NCI-H2171 (cell line): ENCODE measurements at regions not wholly inside any gene's neighbourhood (a gene's known extent, or its start where the extent isn't known, plus 50 kb on each side); places are given as distances from the start of the nearest gene placed in this dataset.
"Not testable (repeated sequence)": the region's sequence is repeated elsewhere in the genome, so short reads cannot be mapped to it uniquely, and the experiment has no call there.

ENCODE experiments used
- DNase-seq: peaks from one replicate; lab custom pipeline; 2025; lab: John Stamatoyannopoulos, UW

DNA sequence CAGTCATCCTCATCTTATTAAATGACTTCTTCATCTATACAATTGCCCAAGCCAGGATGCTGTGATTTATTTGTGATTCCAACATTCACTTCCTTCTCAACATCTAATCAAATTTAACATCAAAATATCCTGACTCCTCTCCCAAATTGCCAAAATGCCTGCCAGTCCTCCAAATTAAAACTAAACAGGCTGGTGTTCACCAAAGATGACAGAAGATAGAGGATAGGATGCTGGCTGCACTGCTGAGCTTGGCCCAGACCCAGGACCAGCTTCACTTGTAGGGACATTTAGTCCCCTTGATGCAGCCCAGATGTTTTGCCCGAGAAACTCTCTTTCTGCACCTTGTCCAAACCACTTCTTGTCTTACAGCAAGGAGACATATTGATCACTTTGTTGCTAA is 540.0 kb upstream of the CNTNAP5 start:
- DNase-seq, result no peak

DNA sequence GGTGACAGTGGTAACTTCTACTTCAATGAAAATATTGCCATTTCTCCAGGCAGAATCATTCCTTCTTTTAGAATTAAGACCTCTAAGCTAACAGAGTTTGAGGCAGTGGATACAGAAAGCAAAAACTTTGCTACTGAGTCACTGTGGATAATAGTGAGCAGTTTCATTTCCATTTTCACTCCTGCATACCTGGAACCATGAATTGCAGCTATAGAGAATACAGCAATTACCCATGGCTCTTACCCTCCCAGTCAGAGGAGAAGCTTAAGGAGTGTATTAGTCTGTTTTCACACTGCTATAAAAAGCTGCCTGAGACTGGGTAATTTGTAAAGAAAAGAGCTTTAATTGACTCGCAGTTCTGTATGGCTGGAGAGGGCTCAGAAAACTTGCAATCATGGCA is 531.4 kb upstream of the CNTNAP5 start:
- DNase-seq, result no peak

DNA sequence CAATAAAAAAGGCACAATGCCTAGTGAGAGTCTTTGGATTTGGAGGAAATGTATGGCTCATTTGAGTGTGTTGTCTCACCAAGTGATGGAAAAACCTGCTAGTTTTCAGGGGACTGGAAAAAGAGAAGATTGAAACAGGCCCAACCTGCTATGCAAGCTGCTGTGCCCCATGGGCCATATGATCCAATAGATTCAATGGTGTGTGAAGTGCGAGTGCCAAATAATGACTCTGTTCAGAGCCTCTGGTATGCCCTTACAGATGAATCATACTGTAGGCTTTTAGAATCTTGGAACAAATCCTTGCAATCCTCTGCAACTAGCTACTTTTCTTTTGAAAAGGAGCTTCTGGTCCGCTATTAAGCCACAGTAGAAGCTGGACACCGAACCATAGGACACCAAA is 529.8 kb upstream of the CNTNAP5 start:
- no peak for DNase-seq

DNA sequence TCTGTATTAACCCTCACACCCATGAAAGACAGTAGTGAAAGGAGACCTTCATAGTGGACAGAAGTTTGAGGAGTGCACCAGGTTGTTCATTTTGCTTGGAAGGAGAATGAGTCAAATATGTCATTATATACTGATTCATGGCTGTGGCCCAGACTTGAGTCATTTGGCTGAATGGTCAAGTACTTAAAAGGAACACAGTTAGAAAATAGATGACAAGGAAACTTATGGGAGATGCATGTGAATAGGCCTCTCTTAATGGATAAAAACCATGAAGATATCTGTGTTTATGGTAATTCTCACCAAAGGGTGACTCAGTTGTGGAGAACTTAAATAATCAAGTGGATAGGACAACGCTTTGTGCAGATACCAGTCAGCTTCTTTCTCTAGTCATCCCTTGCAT is 524.7 kb upstream of the CNTNAP5 start:
- DNase-seq, result no peak

DNA sequence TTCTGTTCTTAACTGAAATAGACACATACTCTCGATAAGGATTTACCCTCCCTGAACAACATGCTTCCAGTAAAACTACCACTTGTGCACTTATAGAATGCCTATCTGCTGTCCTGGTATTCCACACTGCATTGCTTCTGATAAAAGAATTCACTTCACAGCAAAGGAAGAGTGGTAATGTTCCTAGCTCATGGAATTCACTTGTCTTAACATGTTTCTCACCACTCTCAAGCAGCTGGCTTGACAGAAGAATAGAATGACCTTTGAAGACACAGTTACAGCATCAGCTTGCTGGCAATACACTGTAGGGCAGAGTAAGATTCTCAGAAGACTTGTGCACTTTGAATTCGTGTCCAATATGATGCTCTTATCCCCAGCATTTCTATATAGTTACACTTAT is 524.1 kb upstream of the CNTNAP5 start:
- DNase-seq, result no peak

DNA sequence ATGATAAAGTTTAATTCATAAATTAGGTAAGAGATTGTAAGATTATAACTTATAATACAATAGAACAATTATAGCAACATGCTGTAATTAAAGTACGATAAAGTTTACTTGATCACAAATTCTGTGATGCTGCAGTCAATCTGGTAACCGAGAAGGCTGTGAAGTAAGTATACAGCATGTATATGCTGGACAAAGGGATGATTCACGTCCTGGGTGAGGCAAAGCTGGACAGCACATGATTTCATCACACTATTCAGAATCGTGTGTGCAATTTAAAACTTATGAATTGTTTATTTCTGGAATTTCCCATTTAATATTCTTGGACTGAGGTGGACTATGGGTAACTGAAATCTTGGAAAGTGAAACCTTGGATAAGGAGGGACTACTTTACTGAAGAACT is 522.2 kb upstream of the CNTNAP5 start:
- no peak for DNase-seq

DNA sequence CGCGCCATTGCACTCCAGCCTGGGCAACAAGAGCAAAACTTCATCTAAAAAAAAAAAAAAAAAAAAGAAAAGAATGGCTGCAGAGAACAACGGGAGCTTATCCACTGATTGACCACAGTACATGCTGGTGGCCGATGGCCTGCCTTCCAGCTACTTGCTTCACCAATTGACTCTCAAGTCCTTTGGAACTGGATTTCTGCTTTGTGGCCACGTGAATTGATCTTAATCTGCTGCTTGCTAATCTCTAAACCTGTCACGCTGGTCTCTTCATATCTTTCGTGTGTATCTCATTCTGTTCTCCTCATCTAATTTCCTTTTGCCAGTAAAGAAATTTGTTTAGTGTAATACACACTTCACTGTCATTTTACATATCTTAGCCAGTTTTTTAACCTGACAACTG is 512.5 kb upstream of the CNTNAP5 start:
- no peak for DNase-seq

DNA sequence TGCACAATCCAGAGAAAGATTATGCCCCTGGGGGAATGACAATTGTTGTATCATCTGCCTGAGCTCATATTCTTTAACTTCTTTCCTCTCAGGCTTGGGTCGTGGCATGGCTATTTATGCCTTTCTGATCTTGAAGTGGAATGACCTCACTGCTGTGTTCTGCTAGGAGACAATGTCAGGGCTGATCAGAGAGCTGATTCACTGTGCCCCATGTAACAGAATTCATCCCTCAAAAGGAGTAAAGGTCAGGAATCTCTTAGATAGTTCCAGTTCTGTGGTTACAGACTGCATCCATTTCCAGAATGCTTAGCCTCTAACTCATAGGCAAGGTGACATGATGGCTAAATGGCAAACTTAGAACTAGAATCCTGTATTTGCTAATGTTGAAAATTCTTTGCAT is 511.7 kb upstream of the CNTNAP5 start:
- no peak for DNase-seq

DNA sequence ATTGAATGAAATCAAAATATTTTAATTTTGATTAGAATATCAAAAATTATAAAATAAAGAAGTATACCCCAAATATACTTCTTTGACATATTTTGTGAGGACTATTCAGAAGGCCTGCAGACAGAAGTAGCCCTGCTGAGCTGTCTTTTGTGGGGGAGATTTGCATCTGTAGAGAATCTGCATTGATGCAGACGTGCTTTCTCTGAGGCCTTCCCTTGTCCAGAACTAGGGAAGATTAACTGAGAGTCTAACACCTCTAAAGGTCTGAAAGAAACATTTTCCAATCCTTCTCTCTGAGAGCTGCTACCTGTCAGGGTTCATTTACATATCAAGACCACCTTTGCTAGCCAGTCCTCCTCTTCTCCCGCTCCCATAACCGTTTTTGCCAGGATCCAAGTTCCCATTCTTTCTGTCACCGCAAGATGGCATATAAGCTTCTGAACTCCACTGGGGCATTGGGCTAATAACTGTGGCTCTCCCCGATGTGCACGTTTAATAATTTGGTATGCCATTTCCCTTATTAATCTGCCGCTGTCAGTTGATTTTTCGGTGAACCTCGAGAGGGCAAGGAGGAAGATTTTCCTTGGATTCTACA is 510.4 kb upstream of the CNTNAP5 start:
- no peak for DNase-seq

DNA sequence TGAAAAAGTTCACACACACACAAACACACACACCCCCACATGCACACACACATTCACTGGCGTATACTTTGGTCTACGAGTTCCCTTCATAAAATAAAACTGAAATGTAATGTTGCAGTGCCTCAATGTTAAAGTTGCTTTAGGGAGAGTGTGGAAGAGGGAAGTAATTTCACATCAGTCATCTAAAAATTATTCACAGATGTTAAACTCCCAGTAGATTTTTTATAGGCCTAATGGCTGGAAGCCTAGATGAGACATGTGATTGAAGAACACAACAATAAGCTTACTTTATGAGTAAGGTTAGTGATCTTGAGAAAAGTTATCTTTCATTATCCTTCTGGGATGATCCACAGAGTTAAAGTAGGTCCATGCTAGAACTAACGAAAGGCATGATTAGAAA is 506.7 kb upstream of the CNTNAP5 start:
- no peak for DNase-seq

DNA sequence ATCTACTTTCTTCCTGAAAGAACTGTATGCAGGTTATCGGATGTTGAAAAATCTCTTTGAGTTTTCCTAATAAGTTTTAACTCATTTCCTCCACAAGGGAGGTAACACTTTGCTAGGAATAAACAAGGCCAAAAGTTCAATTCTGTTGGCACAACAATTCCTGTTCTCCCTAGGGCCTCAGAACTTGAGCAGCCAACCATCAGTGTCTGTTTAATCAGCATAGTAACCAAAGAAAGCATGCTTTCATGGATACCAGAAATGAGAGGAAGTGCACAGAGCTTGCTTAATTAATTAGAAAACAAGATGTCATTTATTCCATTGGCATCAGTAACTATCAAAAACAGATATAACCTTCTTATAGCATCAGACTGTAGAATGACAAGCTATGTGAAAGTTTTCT is 503.2 kb upstream of the CNTNAP5 start:
- no peak for DNase-seq

DNA sequence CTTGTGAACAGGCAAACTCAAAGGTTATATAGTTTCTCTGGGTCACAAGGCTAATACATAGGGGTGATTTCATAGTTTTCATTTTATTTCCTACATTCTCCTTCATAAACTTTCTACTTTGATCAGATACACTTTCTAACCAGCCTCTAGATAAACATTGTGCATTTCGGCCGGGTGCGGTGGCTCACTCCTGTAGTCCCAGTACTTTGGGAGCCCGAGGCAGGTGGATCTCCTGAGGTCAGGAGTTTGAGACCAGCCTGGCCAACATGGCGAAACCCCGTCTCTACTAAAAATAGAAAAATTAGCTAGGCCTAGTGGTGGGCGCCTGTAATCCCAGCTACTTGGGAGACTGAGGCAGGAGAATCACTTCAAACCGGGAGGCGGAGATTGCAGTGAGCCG is 502.6 kb upstream of the CNTNAP5 start:
- not testable (repeated sequence) for DNase-seq

DNA sequence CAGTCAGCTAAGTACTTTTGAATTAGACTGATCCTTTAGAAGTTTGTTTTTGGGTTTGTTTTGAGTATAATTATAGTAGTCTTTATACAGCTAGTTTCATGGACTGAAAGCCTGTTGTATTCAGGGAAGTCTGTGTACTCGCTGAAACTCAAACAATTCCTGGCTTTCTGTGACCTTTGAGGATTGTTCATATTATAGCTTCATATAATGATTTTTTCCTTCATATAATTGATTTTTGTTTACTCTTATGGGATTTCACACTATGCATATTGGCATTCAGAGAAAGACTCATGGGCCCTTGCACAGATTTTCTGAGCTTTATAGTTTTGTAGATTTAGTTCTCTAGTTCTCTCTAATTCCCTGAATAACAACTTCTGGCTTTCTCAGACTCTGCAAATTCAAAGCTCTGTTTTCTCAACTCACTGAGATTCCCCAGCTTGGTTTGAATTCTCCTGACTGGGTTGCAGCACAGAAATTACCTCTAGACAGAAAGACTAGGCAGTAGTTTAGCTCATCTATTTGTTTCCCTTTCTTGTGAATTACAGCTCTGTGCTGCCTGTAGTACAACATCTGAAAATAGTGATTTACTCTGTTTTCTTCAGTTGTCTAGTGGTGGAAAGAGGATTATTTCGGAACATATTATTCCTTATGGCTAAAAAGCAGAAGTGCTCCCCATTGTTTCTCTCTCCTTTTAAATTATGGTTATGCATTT is 495.9 kb upstream of the CNTNAP5 start:
- no peak for DNase-seq

DNA sequence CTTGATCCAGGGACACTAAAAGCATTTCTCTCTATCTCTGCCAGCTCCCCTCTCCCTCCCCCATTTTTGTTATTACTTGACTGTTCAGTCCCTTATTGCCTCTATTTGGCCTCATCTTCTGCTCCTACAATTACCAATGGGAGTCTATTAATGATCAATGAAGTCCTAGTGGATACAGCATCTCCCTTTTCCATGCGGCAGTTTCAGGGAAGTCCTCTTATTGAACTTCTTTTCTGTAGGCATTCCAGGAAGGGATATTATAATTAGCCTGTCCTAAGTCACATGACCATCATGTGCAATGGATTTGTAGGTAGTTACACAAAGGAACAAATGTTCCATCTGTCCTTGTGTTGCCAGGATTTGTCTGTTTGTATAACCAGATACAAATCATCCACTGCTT is 495.1 kb upstream of the CNTNAP5 start:
- DNase-seq, result no peak

DNA sequence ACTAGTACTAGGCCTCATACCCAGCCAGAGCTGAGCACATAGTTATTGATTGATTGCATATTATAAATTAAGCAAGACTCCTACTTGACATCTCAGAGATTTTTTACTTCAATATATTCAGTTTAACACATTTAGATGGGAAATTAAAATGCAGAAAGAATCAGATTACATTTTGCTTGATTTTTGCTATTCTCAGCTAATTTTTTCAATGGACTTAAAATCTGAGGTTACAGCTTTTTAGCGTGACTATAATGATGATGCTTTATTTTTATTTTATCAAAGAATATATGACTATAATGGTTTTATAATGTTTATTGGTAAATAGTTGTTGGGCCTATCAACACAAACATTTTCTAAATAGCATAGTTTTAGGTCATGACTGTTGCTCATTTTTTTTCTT is 493.0 kb upstream of the CNTNAP5 start:
- DNase-seq, result no peak

DNA sequence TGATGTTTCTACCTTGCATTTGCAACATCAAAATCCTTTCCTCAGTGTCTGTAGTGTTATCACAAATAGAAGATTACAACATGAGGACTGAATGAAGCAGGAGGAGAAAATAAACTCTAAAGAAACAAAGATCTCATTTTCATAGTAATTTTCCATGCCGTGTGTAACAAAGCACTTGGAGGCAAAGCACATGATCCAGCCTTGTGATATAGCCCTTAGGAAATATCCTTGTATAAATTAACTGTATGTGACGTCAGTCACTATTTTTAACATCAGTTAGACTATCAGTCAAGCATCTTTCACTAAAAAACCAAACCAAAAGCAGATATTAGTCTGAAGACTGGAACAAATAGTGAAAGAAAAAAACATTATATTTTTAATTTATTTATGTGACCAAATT is 492.1 kb upstream of the CNTNAP5 start:
- no peak for DNase-seq

DNA sequence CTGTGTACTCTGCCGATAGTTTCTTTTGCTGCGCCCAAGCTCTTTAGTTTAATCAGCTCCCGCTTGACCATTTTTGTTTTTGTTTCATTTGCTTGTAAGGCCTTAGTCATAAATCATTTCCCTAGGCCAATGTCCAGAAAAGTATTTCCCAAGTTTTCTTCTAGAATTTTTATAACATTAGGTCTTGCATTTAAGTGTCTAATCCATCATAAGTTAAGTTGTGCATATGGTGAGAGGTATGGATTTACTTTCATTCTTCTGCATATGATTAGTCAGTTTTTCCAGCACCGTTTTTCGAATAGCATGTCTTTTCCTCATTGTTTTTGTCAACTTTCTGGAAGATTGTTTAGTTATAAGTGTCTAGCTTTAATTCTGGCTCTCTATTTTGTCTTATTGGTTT is 484.8 kb upstream of the CNTNAP5 start:
- DNase-seq, result no peak

DNA sequence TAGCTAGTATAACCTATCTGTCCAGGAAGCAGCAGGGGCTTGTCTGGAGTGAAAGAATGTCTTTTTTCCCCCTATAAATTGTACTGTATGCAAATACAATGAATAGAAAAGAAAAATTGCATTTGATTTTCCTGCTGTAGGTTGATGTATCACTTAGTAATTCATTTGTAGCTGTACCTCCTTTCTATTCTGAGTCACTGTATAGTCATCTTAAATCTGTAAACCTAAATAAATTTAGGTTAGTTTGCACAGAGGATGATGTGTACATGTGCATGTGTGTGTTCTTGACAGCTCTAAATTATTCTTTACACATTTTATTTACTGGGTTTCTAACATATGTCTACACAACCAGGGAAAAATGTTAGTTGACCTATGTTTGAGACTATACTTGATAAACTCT is 478.7 kb upstream of the CNTNAP5 start:
- DNase-seq, result no peak

DNA sequence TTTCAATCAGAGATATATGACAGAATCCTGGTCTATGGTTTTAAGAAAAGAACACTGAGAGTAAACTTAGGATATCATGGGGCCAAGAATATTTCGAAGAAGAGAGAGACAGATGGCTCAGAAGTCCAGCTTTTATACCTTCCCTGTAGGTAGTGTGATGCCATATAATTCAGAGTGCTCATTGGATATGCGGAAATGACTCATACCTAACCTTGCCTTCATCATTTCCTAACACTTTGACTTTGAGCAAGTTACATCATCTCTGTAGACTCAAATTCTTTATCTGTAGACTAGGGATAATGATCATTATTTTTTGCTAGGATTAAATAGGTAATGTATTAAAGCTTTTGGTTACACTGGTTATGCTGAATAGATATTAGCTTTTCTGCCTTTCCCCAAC is 461.6 kb upstream of the CNTNAP5 start:
- no peak for DNase-seq

DNA sequence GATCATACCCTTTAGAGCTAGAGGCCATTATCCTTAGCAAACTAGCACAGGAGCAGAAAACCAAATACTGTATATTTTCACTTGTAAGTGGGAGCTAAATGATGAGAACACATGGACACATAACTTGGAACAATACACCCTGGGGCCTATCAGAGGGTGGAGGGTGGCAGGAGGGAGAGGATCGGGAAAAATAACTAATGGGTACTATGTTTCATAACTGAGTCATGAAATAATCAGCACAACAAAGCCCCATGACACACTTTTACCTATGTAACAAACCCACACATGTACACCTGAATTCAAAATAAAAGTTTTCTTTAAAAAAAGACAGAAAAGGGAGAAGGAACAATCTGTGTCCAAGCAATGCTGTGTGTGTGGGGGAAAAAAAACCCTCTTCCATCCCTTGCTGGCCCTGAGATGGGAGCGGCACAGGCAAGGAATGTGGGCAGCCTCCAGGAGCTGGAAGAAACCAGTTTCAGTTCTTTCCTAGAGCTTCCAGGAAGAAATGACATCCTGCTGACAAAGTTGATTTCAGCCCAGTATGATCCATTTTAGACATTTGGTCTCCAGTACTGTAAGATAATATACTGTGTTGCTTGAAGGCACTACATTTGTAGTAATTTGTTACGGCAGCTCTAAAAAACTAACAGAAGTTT is 458.7 kb upstream of the CNTNAP5 start:
- no peak for DNase-seq

DNA sequence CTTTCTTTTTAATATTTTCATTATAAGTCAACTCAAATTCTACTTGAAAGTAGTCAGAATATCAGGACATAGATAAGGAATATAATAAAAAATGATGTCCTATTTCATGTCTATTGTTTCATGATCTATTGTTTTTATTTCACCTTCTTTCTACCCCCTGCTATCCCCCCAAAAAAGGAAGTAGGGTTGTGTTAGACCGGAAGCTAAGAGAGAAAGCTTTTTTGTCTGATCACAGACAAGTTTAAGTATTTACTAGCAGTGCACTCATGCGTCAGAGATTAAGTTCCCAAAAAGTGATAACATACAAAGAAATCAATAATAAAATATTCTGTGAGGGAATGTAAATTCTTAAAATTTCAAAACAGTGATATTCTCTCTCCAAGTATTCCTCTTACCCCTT is 447.1 kb upstream of the CNTNAP5 start:
- no peak for DNase-seq

DNA sequence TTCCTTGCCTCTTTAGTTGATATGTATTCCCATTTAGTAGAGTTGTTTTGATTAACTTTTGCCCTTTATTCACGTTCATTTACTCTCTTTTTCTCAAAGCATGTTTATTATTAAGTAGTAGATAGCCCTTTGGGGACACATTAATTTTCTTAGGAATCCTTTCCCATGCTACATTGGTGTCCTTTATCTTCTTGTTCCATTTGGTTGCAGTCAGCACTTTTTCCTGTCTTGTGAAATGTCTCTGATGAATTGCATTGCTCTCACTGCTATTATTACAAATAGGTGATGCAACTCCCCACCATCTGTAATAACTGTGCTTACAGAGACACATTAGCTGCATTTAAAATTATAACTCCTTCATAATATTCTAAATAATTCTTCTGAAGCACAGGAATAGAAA is 428.5 kb upstream of the CNTNAP5 start:
- no peak for DNase-seq

DNA sequence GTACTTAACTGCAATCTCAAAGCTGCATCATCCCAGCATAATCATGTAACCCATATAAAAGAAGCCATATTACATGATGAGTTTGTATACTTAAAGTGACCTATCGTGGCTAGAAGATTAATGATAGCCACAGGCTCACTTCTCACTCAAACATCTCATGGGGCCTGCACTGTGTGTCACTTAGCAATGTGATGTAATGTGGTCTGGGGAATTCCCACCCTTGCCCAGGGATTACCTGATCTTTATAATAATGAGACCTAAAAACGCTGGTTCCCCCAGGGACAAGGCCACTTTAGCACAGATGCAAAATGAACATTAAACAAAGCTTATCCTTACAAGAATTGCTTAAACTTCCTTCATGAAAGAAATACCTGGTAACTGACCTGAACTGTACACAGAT is 427.1 kb upstream of the CNTNAP5 start:
- DNase-seq, result no peak

DNA sequence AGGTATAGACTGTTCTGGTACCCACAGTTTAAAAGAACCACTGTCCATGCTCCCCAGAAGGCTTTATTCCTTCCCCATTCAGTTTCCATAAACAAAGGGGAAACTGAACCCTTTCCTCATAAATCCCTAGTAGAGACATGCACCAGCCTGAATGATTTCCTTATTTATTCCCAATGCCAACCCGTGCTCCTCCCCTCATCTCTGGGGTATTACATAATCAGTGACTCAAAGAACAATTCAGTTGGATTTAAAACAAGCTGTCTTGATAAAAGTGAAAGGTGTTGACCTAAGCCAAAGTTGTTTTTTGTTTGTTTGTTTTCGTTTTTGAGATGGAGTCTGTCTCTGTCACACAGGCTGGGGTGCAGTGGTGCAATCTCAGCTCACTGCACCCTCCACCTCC is 418.5 kb upstream of the CNTNAP5 start:
- DNase-seq, result no peak
